GM23338 (cell line): ENCODE measurements at regions not wholly inside any gene's neighbourhood (a gene's known extent, or its start where the extent isn't known, plus 50 kb on each side); places are given as distances from the start of the nearest gene placed in this dataset.

ENCODE experiments used
- CTCF ChIP-seq, 2 experiments: fragments of 200-600 bp in 1 of 2; sonication (generic) in 1 of 2; conservative IDR thresholded peaks; 2 replicates each; pipeline versions ENCODE4 v1.5.1 to v1.6.1; 2016 to 2017; ENCODE audit warnings: antibody characterized with exemption in 2 of 2, low read depth in 2 of 2, mild to moderate bottlenecking in 2 of 2, moderate library complexity in 1 of 2
- EZH2 ChIP-seq: fragments of 200-600 bp; sonication (generic); IDR thresholded peaks from one replicate; pipeline ENCODE4 v1.8.0; 2017; ENCODE audit warnings: antibody characterized with exemption, mild to moderate bottlenecking, low read depth; ENCODE audit not compliant: unreplicated experiment
- EZH2phosphoT487 ChIP-seq: fragments of 200-600 bp; sonication (generic); IDR thresholded peaks from one replicate; pipeline ENCODE4 v1.8.1; 2018; ENCODE audit warnings: antibody characterized with exemption; ENCODE audit not compliant: unreplicated experiment
- JUNB ChIP-seq: IDR thresholded peaks from one replicate; pipeline ENCODE4 v1.6.1; 2016; ENCODE audit warnings: antibody characterized with exemption; ENCODE audit not compliant: unreplicated experiment
- POLR2AphosphoS5 ChIP-seq: IDR thresholded peaks from 2 replicates; pipeline ENCODE4 v1.6.1; 2016; ENCODE audit warnings: antibody characterized with exemption, low read depth
- STAT1 ChIP-seq: IDR thresholded peaks from one replicate; pipeline ENCODE4 v1.6.1; 2016; ENCODE audit warnings: antibody characterized with exemption; ENCODE audit not compliant: unreplicated experiment
- ZNF331 ChIP-seq: fragments of 250-450 bp; sonication (Bioruptor Pico); IDR thresholded peaks from 2 replicates; pipeline ENCODE4 v1.5.0; 2020; ENCODE audit warnings: low read depth, mild to moderate bottlenecking, moderate library complexity
- TF ChIP-seq, protein P1 (sequence below): IDR thresholded peaks from one replicate; pipeline ENCODE4 v1.6.1; 2018; ENCODE audit warnings: antibody characterized with exemption; ENCODE audit not compliant: unreplicated experiment
- TF ChIP-seq, protein P2 (sequence below): fragments of 250-450 bp; sonication (Bioruptor Pico); IDR thresholded peaks from 2 replicates; pipeline ENCODE4 v1.5.0; 2020; ENCODE audit warnings: mild to moderate bottlenecking, moderate library complexity

- TF ChIP-seq POLR2AphosphoS5 = no peak
- no peak for TF ChIP-seq EZH2phosphoT487
- TF ChIP-seq CTCF (conservative IDR thresholded peaks at IDR 0.05; ENCODE audit: low read depth in 2 of 2) = no peak
- TF ChIP-seq EZH2 = no peak
- TF ChIP-seq, protein P1, sequence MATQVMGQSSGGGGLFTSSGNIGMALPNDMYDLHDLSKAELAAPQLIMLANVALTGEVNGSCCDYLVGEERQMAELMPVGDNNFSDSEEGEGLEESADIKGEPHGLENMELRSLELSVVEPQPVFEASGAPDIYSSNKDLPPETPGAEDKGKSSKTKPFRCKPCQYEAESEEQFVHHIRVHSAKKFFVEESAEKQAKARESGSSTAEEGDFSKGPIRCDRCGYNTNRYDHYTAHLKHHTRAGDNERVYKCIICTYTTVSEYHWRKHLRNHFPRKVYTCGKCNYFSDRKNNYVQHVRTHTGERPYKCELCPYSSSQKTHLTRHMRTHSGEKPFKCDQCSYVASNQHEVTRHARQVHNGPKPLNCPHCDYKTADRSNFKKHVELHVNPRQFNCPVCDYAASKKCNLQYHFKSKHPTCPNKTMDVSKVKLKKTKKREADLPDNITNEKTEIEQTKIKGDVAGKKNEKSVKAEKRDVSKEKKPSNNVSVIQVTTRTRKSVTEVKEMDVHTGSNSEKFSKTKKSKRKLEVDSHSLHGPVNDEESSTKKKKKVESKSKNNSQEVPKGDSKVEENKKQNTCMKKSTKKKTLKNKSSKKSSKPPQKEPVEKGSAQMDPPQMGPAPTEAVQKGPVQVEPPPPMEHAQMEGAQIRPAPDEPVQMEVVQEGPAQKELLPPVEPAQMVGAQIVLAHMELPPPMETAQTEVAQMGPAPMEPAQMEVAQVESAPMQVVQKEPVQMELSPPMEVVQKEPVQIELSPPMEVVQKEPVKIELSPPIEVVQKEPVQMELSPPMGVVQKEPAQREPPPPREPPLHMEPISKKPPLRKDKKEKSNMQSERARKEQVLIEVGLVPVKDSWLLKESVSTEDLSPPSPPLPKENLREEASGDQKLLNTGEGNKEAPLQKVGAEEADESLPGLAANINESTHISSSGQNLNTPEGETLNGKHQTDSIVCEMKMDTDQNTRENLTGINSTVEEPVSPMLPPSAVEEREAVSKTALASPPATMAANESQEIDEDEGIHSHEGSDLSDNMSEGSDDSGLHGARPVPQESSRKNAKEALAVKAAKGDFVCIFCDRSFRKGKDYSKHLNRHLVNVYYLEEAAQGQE = no peak
- TF ChIP-seq, protein P2, sequence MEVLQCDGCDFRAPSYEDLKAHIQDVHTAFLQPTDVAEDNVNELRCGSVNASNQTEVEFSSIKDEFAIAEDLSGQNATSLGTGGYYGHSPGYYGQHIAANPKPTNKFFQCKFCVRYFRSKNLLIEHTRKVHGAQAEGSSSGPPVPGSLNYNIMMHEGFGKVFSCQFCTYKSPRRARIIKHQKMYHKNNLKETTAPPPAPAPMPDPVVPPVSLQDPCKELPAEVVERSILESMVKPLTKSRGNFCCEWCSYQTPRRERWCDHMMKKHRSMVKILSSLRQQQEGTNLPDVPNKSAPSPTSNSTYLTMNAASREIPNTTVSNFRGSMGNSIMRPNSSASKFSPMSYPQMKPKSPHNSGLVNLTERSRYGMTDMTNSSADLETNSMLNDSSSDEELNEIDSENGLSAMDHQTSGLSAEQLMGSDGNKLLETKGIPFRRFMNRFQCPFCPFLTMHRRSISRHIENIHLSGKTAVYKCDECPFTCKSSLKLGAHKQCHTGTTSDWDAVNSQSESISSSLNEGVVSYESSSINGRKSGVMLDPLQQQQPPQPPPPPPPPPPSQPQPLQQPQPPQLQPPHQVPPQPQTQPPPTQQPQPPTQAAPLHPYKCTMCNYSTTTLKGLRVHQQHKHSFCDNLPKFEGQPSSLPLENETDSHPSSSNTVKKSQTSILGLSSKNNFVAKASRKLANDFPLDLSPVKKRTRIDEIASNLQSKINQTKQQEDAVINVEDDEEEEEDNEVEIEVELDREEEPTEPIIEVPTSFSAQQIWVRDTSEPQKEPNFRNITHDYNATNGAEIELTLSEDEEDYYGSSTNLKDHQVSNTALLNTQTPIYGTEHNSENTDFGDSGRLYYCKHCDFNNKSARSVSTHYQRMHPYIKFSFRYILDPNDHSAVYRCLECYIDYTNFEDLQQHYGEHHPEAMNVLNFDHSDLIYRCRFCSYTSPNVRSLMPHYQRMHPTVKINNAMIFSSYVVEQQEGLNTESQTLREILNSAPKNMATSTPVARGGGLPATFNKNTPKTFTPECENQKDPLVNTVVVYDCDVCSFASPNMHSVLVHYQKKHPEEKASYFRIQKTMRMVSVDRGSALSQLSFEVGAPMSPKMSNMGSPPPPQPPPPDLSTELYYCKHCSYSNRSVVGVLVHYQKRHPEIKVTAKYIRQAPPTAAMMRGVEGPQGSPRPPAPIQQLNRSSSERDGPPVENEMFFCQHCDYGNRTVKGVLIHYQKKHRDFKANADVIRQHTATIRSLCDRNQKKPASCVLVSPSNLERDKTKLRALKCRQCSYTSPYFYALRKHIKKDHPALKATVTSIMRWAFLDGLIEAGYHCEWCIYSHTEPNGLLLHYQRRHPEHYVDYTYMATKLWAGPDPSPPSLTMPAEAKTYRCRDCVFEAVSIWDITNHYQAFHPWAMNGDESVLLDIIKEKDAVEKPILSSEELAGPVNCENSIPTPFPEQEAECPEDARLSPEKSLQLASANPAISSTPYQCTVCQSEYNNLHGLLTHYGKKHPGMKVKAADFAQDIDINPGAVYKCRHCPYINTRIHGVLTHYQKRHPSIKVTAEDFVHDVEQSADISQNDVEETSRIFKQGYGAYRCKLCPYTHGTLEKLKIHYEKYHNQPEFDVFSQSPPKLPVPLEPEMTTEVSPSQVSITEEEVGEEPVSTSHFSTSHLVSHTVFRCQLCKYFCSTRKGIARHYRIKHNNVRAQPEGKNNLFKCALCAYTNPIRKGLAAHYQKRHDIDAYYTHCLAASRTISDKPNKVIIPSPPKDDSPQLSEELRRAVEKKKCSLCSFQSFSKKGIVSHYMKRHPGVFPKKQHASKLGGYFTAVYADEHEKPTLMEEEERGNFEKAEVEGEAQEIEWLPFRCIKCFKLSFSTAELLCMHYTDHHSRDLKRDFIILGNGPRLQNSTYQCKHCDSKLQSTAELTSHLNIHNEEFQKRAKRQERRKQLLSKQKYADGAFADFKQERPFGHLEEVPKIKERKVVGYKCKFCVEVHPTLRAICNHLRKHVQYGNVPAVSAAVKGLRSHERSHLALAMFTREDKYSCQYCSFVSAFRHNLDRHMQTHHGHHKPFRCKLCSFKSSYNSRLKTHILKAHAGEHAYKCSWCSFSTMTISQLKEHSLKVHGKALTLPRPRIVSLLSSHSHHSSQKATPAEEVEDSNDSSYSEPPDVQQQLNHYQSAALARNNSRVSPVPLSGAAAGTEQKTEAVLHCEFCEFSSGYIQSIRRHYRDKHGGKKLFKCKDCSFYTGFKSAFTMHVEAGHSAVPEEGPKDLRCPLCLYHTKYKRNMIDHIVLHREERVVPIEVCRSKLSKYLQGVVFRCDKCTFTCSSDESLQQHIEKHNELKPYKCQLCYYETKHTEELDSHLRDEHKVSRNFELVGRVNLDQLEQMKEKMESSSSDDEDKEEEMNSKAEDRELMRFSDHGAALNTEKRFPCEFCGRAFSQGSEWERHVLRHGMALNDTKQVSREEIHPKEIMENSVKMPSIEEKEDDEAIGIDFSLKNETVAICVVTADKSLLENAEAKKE (CRISPR knock-in tag) = no peak
- TF ChIP-seq ZNF331 (CRISPR knock-in tag) = no peak
- no peak for TF ChIP-seq JUNB
- no peak for TF ChIP-seq STAT1
These were observed 128.3 kb upstream of the MKI67 start for GRCh38 chr10:128254476-128254875.
